ENCODE measurements at regions not wholly inside any gene's neighbourhood (a gene's known extent, or its start where the extent isn't known, plus 50 kb on each side); places are given as distances from the start of the nearest gene placed in this dataset.

- Histone ChIP-seq H3K4me3 (no peak overlapping the region), H3K27ac (no peak overlapping the region), H3K27me3 (no peaks in the 10 kb centered on the region), H3K4me1 (no peaks in the 10 kb centered on the region), H3K9me3 (no peaks in the 10 kb centered on the region), H3K36me3 (no peaks in the 10 kb centered on the region), H3K9ac (ENCODE audit: low read depth in 2 of 2, low read length in 2 of 2) (no peak overlapping the region)
- intact Hi-C loops (cut with DNase I): no loop called here
- DNase-seq: no peak
- no peak for TF ChIP-seq CTCF (IDR thresholded peaks at IDR 0.05)
Measured at GRCh38 chrX:40272776-40273175, 175.0 kb upstream of the BCOR start.

GRCh38 chrX:40272141-40272540 lies 174.4 kb upstream of the BCOR start:
- no peaks in the 10 kb centered on the region for H3K4me1 ChIP-seq
- intact Hi-C loops (cut with DNase I): no loop called here
- H3K36me3 ChIP-seq: no peaks in the 10 kb centered on the region
- no peak overlapping the region for H3K4me3 ChIP-seq
- H3K27me3 ChIP-seq: no peaks in the 10 kb centered on the region
- H3K27ac ChIP-seq: no peak overlapping the region
- DNase-seq: no peak
- H3K9me3 ChIP-seq: no peaks in the 10 kb centered on the region
- no peak overlapping the region for H3K9ac ChIP-seq (ENCODE audit: low read depth in 2 of 2, low read length in 2 of 2)
- TF ChIP-seq CTCF (IDR thresholded peaks at IDR 0.05): no peak

- no peaks in the 10 kb centered on the region for H3K27me3 ChIP-seq
- no peak for DNase-seq
- H3K4me3 ChIP-seq: no peak overlapping the region
- H3K36me3 ChIP-seq: no peaks in the 10 kb centered on the region
- H3K9ac ChIP-seq (ENCODE audit: low read depth in 2 of 2, low read length in 2 of 2): no peak overlapping the region
- intact Hi-C loops (cut with DNase I): loop anchor here (5.0 kb wide), 1 partner anchor 536 kb away; no protein-coding TSS in a partner anchor
- no peaks in the 10 kb centered on the region for H3K9me3 ChIP-seq
- no peaks in the 10 kb centered on the region for H3K4me1 ChIP-seq
- H3K27ac ChIP-seq: no peak overlapping the region
- TF ChIP-seq CTCF (IDR thresholded peaks at IDR 0.05): no peak
Measured at GRCh38 chrX:40268188-40268520, 170.4 kb upstream of the BCOR start.

GRCh38 chrX:40267334-40268187 lies 169.8 kb upstream of the BCOR start:
- no peak overlapping the region for H3K27ac ChIP-seq
- DNase-seq: no peak
- no peak for TF ChIP-seq CTCF (IDR thresholded peaks at IDR 0.05)
- H3K27me3 ChIP-seq: no peaks in the 10 kb centered on the region
- intact Hi-C loops (cut with DNase I): loop anchor here (5.0 kb wide), 1 partner anchor 535 kb away; no protein-coding TSS in a partner anchor
- no peaks in the 10 kb centered on the region for H3K4me1 ChIP-seq
- H3K4me3 ChIP-seq: peak overlapping the region; percentile 28
- no peaks in the 10 kb centered on the region for H3K36me3 ChIP-seq
- peak overlapping the region; percentile 39 to 58 for H3K9ac ChIP-seq (ENCODE audit: low read depth in 2 of 2, low read length in 2 of 2)
- H3K9me3 ChIP-seq: no peaks in the 10 kb centered on the region

- no peaks in the 10 kb centered on the region for H3K9me3 ChIP-seq
- H3K4me1 ChIP-seq: no peaks in the 10 kb centered on the region
- peak overlapping the region; percentile 14 to 50 for H3K9ac ChIP-seq (ENCODE audit: low read depth in 2 of 2, low read length in 2 of 2)
- intact Hi-C loops (cut with DNase I): loop anchor here (5.0 kb wide), 1 partner anchor 534 kb away; no protein-coding TSS in a partner anchor
- peak; percentile 77 for DNase-seq
- H3K4me3 ChIP-seq: peak overlapping the region; percentile 28
- H3K27ac ChIP-seq: no peak overlapping the region
- peak; percentile 54 for TF ChIP-seq CTCF (IDR thresholded peaks at IDR 0.05)
- no peaks in the 10 kb centered on the region for H3K27me3 ChIP-seq
- H3K36me3 ChIP-seq: no peaks in the 10 kb centered on the region
Measured at GRCh38 chrX:40266490-40267333, 169.0 kb upstream of the BCOR start.
